Fibroblast of skin of left quadriceps (primary cell): ENCODE measurements at regions not wholly inside any gene's neighbourhood (a gene's known extent, or its start where the extent isn't known, plus 50 kb on each side); places are given as distances from the start of the nearest gene placed in this dataset.
"Not testable (repeated sequence)": the region's sequence is repeated elsewhere in the genome, so short reads cannot be mapped to it uniquely, and the experiment has no call there.

Source experiments
- DNase-seq, 2 experiments: peaks; one replicate each; pipeline ENCODE4 v3.0.0-alpha.2; 2013; ENCODE audit warnings: low read depth in 2 of 2

GRCh38 chr9:19875291-19875920 lies 86.6 kb upstream of the SLC24A2 start:
- DNase-seq = peak in 1 of 2 experiments; percentile 13

DNA sequence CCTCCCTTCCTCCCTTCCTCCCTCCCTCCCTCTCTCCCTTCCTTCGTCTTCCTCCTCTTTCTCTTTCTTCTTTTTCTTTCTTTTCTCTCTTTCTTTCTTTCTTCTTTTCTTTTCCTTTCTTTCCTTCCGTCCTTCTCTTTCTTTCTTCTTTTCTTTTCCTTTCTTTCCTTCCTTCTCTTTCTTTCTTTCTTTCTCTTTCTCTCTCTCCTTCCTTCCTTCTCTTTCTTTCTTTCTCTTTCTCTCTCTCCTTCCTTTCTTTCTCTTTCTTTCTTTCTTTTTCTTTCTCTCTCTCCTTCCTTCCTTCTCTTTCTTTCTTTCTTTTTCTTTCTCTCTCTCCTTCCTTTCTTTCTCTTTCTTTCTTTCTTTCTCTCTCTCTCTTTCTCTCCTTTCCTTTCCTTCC lies 84.4 kb upstream of the SLC24A2 start:
- not testable (repeated sequence) for DNase-seq

GRCh38 chr9:19870988-19871387 lies 82.2 kb upstream of the SLC24A2 start:
- no peak for DNase-seq

DNA sequence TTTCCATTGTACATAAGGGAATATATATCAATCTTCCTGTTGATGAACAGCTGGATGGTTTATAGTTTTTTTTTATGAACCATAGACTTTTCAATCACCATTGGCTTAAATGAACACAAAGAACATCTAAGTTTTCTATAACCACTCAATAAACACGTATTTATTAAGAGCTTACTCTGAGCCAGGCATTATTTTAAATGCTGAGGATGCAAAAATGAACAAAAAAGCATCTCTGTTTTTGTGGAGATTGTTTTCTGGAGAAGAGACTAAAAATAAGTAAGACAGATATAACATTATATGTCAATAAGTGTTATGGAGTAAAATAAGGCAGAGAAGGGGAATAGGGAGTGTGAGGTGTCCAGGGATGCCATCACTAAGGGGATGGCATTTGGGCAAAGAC lies 52.1 kb upstream of the SLC24A2 start:
- DNase-seq = no peak
